GM19193 (cell line): ENCODE measurements at regions not wholly inside any gene's neighbourhood (a gene's known extent, or its start where the extent isn't known, plus 50 kb on each side); places are given as distances from the start of the nearest gene placed in this dataset.

ENCODE experiments used
- POLR2A ChIP-seq: IDR thresholded peaks from 4 replicates; pipeline ENCODE4 v1.6.1; 2011; ENCODE audit not compliant: insufficient read depth, insufficient read length; ENCODE audit errors: extremely low read depth

GRCh38 chr6:6704103-6705060 is 115.9 kb downstream of the LY86 start:
- no peak for TF ChIP-seq POLR2A

DNA sequence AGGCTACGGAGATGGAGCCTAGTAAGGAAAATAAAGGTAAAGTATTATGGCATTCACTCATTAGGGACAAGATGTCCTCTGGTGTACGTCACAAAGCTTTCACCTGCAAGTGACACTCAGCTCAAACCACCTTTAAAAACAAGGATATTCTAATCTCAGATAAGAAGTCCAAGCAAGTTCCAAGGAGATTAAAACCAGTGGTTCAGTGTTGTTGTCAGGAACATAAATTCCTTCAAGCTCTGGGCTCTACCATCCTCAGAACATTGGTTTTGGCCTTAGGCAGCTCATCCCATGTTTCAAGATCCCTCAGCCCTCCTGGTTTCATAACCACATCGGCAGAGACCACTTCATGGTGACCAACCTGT is 116.5 kb downstream of the LY86 start:
- TF ChIP-seq POLR2A: no peak

DNA sequence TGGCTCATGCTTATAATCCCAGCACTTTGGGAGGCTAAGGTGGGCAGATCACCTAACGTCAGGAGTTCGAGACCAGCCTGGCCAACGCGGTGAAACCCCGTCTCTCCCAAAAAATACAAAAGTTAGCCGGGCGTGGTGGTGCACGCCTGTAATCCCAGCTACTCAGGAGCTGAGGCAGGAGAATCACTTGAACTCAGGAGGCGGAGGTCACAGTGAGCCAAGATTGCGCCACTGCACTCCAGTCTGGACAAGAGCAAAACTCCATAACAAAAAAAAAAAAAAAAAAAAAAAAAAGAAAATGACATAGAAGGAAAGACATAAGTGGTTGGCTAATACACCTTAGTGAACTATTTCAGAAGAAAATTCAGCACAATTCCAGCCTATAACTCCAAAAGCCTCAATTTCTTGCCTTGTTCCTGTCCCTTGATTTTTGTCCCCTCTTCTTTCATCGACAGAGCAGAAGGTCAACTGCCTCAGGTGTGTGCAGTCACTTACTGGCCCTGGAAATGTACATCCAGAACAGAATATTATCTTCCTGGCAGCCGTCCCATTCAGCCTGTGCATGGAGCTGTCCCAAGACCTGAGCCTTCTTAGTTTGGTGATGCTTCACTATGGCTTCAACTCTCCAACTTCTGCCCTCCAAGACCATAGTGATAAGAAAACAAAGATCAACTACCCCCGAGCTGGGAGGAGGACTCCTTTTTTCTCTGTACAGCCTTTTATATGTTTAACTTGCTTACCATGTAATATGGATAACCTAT is 117.6 kb downstream of the LY86 start:
- TF ChIP-seq POLR2A: no peak

- TF ChIP-seq POLR2A: no peak
These were observed 118.6 kb downstream of the LY86 start for GRCh38 chr6:6707143-6707542.

DNA sequence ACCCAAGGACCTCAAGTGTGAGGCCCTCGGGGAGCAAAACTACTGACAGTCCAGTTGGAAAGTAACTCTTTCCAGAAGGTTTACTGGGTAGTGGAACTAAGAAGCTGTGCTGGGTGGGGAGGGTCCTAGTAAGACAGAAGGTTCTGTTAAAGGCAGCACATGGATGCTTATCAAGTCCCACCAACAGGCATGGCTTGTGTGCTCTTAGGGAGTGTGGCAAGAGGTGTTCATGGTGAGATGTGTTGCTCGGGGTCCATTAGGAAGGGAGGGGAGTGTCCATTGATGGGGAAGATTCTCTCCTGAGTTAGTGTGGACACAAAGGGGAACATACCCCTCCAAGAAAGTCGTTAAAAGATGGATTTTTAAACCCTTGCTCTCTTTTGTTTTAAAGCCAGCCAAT is 120.6 kb downstream of the LY86 start:
- no peak for TF ChIP-seq POLR2A

DNA sequence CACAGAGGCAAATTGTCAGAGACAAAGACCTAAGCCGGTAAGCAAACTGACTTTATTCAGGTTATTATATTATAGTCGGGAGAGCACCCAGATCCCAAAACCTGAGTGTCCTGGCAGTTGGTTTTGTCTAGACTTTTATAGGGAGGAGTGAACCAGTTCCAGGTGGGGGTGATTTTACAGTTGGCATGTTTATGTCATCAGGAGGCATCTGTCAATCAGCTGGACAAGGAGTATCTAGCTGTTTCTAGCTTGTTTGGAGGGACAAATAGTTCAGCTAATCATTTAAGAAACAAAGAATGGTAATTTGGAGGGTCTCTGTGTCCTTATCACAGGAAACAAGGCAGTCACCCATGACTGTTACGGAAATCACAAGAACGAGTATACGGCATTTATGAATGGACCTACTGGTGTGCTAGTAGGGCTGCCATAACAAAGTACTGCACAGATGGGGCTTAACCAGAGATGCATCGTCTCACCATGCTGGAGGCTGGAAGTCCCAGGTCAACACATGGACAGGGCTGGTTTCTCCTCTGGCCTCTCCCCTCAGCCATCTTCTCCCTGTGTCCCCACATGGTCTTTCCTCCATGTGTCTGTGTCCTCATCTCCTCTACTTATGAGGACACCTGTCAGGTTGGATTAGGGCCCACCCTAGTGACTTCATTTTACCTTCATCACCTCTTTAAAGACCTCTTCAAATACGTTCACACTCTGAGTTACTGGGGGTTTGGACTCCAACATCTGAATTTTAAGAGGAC is 122.7 kb downstream of the LY86 start:
- no peak for TF ChIP-seq POLR2A

DNA sequence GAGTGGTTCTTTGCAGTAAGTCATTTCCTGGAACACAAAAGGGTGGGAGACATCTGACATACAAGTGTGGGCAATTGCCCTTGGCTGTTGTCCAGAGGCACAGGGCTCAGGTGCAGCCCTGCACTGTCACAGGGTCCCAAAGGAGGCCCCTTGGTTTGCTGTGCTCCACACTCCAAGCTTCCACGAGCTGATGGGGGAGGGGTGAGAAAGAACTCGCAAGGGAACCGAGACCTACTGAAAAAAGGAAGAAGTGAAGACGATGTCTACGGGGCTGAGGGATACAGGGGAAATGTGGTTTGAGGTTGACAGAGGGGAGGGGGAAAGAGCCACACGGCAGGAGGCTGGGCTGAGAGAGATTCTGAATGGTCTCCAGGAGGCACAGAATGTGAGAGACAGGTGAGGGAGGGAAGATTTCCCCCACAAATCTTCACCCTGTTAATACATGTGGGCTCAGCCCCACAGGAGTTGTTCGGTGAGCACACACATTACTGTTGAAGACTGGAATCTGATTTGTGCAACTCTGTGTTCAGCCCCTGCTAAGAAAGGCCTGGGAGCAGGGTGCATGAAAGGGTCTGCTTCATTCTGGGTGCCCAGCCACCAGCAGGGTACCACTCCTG is 123.4 kb downstream of the LY86 start:
- no peak for TF ChIP-seq POLR2A

- TF ChIP-seq POLR2A: no peak
These were observed 124.2 kb downstream of the LY86 start for GRCh38 chr6:6712449-6713403.

GRCh38 chr6:6713657-6714056 is 125.1 kb downstream of the LY86 start:
- TF ChIP-seq POLR2A: no peak

- no peak for TF ChIP-seq POLR2A
These were observed 125.8 kb downstream of the LY86 start for GRCh38 chr6:6714118-6714897.

GRCh38 chr6:6714953-6715352 is 126.4 kb downstream of the LY86 start:
- TF ChIP-seq POLR2A: no peak

- no peak for TF ChIP-seq POLR2A
These were observed 126.9 kb downstream of the LY86 start for GRCh38 chr6:6715465-6715864.
